ENCODE measurements at regions not wholly inside any gene's neighbourhood (a gene's known extent, or its start where the extent isn't known, plus 50 kb on each side); places are given as distances from the start of the nearest gene placed in this dataset.
A peak's percentile ranks its signal among the peaks of the same experiment; 100 is the strongest.

DNA sequence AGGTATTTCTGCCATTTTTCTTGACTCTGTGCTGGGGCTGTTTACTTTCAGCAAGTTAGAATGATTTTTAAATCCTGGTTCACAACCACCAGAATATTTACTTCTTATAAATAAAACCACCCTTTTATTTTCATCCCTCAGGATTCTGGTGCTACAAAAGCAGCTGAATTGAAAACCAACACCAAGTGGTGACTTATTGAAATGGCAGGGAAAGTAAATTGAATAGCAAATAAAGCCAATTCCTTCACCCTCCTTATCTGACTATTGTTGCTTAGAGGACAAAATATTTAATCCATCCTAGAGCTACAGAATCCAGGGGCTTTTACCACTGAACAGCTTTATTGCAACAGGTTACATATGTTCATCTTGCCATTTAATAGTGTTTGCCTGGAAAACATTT, 828.6 kb upstream of the GHITM start:
- Histone ChIP-seq H3K4me2 (ENCODE audit: insufficient read depth in 1 of 2, low read depth in 2 of 2, low read length in 2 of 2) (no peak overlapping the region), H2BK120ac (replicated peaks; ENCODE audit: low read depth, low read length) (no peak overlapping the region), H3K4me3 (ENCODE audit: extremely low read depth in 1 of 4, insufficient read depth in 2 of 4, low read depth in 3 of 4, low read length in 4 of 4) (no peak overlapping the region), H4K8ac (ENCODE audit: extremely low read depth, insufficient read depth, low read length) (no peak overlapping the region), H4K5ac (ENCODE audit: insufficient read length, low read depth, low read length) (no peak overlapping the region), H2AK5ac (ENCODE audit: low read depth, low read length) (no peak overlapping the region), H3K4ac (replicated peaks; ENCODE audit: insufficient read length, low read depth, low read length) (no peak overlapping the region), H2BK20ac (ENCODE audit: low read length) (no peak overlapping the region), H4K91ac (replicated peaks; ENCODE audit: insufficient read length, low read length) (no peak overlapping the region), H3K27me3 (replicated peaks in 1 of 4; ENCODE audit: control insufficient read depth in 3 of 4, extremely low read depth in 1 of 4, insufficient read depth in 3 of 4, low read length in 3 of 4) (no peaks in the 10 kb centered on the region), H3K56ac (replicated peaks; ENCODE audit: insufficient read length, low read depth, low read length) (no peak overlapping the region), H3K14ac (ENCODE audit: insufficient read length) (no peak overlapping the region), H3K36me3 (ENCODE audit: control insufficient read depth in 2 of 4, insufficient read depth in 4 of 4, low read length in 3 of 4) (no peaks in the 10 kb centered on the region), H2AFZ (ENCODE audit: low read length) (no peak overlapping the region), H3K18ac (ENCODE audit: extremely low read depth, low read length) (no peak overlapping the region), H3K23ac (ENCODE audit: insufficient read length) (no peak overlapping the region), H2BK12ac (ENCODE audit: low read depth, low read length) (no peak overlapping the region), H3K79me2 (ENCODE audit: control insufficient read depth in 1 of 2, insufficient read depth in 2 of 2, low read length in 2 of 2) (no peaks in the 10 kb centered on the region), H3K9ac (replicated peaks in 1 of 4; ENCODE audit: extremely low read depth in 1 of 4, low read depth in 3 of 4, low read length in 3 of 4) (no peak overlapping the region), H3K23me2 (ENCODE audit: low read depth, low read length) (no peaks in the 10 kb centered on the region), H3K4me1 (replicated peaks in 1 of 4; ENCODE audit: control insufficient read depth in 3 of 4, insufficient read depth in 4 of 4, low read length in 3 of 4) (no peaks in the 10 kb centered on the region), H2BK15ac (ENCODE audit: low read length) (no peak overlapping the region), H2BK5ac (ENCODE audit: low read depth, low read length) (no peak overlapping the region), H4K20me1 (replicated peaks in 1 of 2; ENCODE audit: control insufficient read depth in 1 of 2, insufficient read depth in 2 of 2, low read length in 2 of 2) (no peaks in the 10 kb centered on the region), H3K79me1 (ENCODE audit: low read depth, low read length) (no peaks in the 10 kb centered on the region), H3K27ac (ENCODE audit: low read depth, low read length) (no peak overlapping the region), H3K9me3 (ENCODE audit: insufficient read depth in 2 of 2, low read depth in 1 of 2, low read length in 1 of 2) (0 out of 4 replicates have a peak, but pooled peaks cover 0 to 4% of the 10 kb centered on the region in 2 experiments)
- no peak for FAIRE-seq
- no peak for DNase-seq (ENCODE audit: low read depth in 1 of 2, low spot score in 2 of 2)
- ChIA-PET POLR2A (ENCODE audit: partially characterized antibody) (no interaction called here), CTCF (ENCODE audit: partially characterized antibody) (interaction anchor here (0.5 to 2.8 kb wide), 12 partner anchors 9 to 466 kb away, joined by 3 to 11 read pairs (median 4); no protein-coding TSS in a partner anchor)
- TF ChIP-seq CEBPB (IDR thresholded peaks at IDR 0.05; ENCODE audit: low read depth, low read length), result no peak
- TF ChIP-seq RAD21 (IDR thresholded peaks at IDR 0.05 in 1 of 2, conservative IDR thresholded peaks at IDR 0.05 in 1 of 2; ENCODE audit: low read depth in 2 of 2, low read length in 2 of 2), result peak in 1 of 2 experiments; percentile 7; a peak in 2 of 4 replicates
- peak in 1 of 3 experiments; percentile 15; a peak in 1 of 4 replicates for TF ChIP-seq CTCF (IDR thresholded peaks at IDR 0.05; ENCODE audit: control extremely low read depth in 1 of 3, insufficient read depth in 1 of 3, low read depth in 1 of 3, low read length in 3 of 3)
- TF ChIP-seq CTBP2 (IDR thresholded peaks at IDR 0.05; ENCODE audit: borderline replicate concordance, insufficient read depth, insufficient read length, low read length), result no peak
